NCI-H1436 (cell line): ENCODE measurements at regions not wholly inside any gene's neighbourhood (a gene's known extent, or its start where the extent isn't known, plus 50 kb on each side); places are given as distances from the start of the nearest gene placed in this dataset.
"Not testable (repeated sequence)": the region's sequence is repeated elsewhere in the genome, so short reads cannot be mapped to it uniquely, and the experiment has no call there.

Experiments
- DNase-seq: peaks from one replicate; lab custom pipeline; 2025; lab: John Stamatoyannopoulos, UW

GRCh38 chr21:32823296-32823695 is 51.7 kb upstream of the PAXBP1 start:
- not testable (repeated sequence) for DNase-seq

- DNase-seq: no peak
Observed at GRCh38 chr21:32824950-32825349, 53.4 kb upstream of the PAXBP1 start.

DNA sequence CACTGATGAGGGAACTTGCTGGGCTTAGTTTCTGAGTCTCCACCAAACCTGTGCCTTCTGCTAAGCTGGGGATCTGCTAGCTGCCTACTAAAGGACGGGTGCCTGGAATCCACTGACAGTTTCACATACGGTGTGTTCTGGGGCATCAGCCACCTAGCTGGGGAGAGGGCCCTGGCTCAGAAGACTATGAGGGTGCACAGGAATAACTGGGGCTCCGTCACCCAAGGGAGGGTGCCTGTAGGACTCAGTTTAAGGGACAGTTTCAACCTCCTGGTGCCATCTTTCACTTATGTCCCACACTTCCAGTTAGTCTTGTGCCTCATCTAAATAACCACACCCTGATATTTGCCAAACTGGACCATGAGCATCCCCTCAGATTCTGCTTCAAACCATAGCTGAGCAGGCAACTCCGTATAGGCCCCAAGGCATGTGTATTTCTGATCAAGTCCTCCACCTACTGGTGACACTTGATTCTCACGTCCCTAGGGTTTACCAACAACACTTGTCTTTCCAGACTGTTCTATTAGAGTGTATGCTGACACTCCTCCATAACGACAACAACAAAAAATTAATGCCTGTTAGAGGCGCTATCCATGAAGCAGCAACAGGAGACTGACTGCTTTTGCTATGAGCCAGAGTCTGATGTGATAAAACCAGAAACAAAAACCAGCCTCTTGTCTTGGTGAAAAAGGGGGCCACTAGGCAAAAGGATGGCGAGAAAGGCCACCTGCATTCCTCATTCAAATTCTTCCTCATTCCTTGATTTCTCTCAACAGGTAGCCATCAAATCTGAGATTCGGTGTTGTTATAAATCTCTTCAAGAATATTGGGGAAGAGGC is 55.0 kb upstream of the PAXBP1 start:
- DNase-seq: peak; percentile 14

DNA sequence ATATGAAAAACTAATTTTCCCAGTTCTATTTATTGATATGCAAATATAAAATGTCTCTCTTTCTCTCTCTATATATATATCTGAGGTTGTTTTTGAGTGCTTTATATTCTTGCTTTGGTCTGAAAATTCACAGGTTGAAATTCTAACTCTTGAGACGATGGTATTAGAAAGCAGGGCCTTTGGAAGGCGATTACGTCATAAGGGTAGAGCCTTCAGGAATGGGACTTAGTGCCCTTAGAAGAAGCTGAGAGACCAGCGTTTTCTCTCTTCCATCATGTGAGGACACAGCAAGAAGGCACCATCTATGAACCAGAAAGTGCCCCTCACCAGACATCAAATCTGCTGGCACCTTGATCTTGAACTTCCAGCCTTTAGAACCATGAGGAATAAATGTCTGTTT is 57.4 kb upstream of the PAXBP1 start:
- no peak for DNase-seq

- no peak for DNase-seq
Observed at GRCh38 chr21:32829504-32829903, 57.9 kb upstream of the PAXBP1 start.

GRCh38 chr21:32831779-32832178 is 60.2 kb upstream of the PAXBP1 start:
- DNase-seq: not testable (repeated sequence)

GRCh38 chr21:32834211-32834915 is 62.8 kb upstream of the PAXBP1 start:
- no peak for DNase-seq

GRCh38 chr21:32834916-32835235 is 63.3 kb upstream of the PAXBP1 start:
- no peak for DNase-seq

DNA sequence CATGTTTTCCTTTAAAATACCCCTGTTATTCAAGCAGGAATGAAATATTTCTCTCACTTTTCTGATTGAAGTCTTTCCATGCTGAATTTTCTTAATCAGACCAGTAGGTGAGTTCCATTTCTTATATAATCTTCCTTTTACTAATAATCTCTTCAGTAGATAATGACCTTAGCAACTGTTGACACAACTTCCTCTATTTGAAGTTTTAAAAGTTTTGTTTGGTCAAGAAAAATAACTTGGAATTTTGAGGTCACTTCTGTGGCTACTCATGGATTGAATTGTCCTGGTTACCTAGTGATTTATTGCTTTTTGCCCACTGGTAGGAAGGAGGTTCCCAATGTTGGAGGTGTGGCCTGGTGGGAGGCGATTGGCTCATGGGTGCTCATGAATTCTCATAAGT is 70.6 kb upstream of the PAXBP1 start:
- no peak for DNase-seq

GRCh38 chr21:32843561-32843960 is 72.0 kb upstream of the PAXBP1 start:
- no peak for DNase-seq

- no peak for DNase-seq
Observed at GRCh38 chr21:32844076-32844475, 72.5 kb upstream of the PAXBP1 start.

- no peak for DNase-seq
Observed at GRCh38 chr21:32844653-32845436, 73.3 kb upstream of the PAXBP1 start.

DNA sequence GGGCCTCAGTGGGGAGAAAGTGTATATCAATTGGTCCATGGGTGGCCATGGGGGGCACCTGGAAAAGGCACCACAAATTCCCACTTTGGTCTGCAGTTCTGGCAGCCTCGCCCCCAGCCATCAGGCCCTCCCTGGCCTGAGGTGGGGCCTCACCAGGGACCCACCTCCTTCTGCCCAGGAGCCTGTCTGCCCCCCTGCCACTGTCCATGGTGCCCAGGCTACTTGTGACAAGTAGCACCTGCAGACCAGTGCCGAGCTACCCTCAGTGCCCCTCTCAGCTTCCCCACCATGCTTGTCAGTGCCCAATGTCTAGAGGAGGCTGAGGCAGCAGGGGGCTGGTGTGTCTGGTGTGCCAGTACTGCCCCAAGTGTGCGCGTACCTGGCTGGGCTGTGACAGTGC is 87.1 kb upstream of the PAXBP1 start:
- no peak for DNase-seq

DNA sequence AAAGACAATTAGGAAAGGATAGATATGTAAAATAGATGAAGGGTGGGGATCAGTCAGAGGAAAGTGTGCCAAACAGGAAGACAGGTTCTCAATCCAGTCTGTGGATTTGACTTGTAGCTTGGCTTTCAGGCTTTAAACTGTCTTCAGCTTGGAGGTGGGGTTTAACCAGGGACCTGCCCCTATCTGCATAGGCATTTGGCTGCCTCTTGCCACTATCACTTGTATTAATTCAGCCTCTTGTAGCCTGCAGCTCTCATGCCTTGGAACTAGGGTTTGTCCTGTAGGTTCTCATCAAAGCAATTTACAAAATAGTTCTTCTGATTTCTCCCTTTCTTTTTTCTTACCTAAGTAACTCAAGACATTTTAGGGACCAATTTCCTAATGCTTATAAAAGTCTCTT is 88.8 kb upstream of the PAXBP1 start:
- no peak for DNase-seq

GRCh38 chr21:32861866-32862265 is 90.3 kb upstream of the PAXBP1 start:
- no peak for DNase-seq

DNA sequence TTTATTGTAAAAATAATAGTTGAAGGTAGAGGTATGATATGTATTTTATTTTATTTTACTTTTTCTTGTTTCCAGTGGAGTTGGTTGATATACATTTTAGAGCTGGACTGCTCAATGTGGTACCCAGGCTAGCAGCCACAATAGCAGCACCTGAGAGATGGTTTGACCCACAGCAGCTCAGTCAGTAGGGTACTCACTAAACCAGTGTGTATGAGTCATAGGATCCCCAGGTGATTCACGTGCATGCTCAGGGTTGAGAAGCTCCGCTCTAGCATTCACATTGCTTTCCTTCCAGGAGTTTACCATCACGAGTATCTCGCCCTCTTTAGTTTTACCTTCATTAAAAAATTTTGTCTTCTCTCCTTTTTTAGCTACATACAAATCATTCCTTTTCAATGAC is 96.0 kb upstream of the PAXBP1 start:
- no peak for DNase-seq

DNA sequence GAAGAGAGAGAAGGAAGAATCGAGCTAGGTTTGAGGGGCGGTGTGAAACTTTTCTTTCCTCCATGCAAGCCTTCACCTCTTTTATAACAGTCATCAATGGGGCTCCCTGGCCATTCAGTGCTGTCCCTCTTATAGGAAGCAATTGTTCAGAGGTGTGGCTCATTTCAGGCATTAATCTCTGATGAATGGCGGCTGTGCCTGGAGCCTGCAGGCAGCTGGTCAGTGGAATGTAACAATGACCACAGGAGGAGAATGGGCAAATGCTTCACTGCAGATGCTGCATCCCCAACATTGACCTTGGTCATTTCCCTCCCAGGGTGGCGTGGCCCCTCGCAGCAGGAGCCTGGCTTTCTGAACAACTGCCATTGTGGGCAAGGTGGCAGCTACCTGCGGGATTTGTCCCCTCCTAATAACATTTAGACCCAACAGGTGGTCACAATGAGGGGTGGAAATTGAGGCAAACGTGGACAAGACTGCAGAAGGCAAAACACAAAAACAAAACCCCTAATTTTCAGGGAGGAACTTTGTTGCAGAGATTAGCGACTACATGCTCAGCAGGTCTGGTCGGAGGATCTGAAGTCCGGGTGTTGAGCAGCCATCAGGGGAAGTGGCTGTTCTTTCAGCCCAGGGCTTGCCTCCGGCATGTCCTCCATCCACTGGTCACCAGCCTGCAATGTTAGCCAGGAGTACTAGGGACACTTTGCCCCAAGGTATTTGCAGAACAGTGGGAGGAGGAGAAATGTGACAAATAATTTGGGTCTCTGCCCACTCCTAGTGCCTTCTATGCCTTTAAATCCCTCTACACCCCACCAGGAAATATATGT is 97.3 kb upstream of the PAXBP1 start:
- DNase-seq: no peak

DNA sequence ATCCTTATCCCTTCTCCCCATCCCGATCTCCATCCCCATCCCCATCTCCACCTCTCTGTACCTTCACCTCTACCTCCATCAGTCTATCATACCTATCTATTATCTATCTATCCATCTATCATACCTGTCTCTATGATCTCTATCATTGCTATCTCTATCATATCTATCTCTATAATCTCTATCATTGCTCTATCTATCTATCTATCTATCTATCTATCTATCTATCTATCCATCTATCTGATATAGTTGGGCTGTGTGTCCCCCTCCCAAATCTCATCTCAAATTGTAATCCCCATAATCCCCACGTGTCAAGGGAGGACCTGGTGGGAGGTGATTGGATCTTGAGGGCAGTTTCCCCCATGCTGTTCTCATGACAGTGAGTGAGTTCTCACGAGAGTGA is 97.9 kb upstream of the PAXBP1 start:
- no peak for DNase-seq

DNA sequence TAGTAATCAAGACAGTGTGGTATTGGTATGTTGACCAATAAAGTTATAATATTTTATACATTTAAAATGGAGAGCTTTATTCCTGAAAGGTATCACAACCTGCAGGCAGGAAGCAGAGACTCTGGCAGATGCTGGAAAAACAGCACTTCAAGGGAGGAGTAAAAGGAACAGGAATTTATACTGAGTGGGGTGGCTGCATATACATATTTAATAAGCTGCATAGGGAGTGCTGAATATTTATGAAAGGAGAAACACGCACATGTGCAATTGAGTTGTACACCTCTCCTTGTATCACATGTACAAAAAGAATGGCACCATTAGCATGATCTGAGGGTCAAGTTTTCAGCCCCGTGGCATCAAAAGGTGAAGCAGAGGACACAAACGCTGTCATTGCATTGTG is 104.9 kb upstream of the PAXBP1 start:
- no peak for DNase-seq

DNA sequence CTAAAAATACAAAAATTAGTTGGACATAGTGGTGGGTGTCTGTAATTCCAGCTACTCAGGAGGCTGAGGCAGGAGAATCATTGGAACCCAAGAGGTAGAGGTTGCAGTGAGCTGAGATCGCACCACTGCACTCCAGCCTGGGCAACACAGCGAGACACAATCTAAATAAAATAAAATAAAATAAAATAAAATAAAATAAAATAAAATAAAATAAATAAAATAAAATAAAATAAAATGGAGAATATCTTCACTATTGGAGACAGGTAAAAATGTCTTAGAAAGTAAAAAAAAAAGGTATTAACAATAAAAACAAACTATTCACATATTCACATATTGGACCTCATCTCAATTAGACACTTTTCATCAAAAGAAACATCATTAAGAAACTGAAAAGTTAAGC is 106.3 kb upstream of the PAXBP1 start:
- DNase-seq: not testable (repeated sequence)

DNA sequence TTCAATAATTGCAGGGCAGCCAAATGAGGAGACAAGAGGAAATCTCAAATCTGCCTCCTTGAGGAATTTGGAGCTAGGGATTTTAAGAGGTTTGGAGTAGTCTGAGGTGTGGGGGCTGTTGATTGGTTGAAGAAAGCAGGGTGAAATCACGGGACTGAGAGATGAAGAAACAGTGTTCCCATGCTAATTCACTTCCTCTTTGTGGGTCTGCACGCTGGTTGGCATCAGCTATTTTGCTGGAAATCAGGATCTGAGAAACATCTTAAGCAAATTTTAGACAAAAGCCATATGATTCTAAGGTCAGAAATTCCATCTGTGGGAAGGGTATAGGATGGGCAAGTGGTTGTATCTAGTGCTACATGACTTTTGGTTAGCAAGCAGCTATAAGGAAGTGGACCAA is 107.1 kb upstream of the PAXBP1 start:
- no peak for DNase-seq

DNA sequence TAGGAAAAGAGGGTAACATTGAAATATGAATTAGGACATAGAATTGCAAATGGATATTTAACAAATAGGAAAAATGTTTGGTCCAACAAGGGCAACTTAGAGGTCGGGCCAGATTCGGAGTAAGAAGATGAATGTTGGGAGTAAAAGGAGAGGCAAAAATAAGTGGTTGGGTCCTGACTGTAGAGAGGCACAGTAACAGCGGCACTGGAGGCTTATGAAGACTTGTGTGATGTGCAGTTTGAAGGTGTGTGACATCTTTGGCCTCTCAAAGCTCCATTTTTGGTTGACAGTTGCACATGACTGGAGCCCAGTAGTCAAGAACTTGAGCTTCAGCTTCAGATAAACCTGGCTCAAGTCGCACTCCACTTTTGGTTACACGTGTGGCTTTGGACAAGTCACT is 109.9 kb upstream of the PAXBP1 start:
- DNase-seq: no peak
